SU-DHL-6 (cell line): ENCODE measurements at regions not wholly inside any gene's neighbourhood (a gene's known extent, or its start where the extent isn't known, plus 50 kb on each side); places are given as distances from the start of the nearest gene placed in this dataset.

Experiments used
- H2AFZ ChIP-seq: fragments of 200-600 bp; sonication (generic); 2 replicates; pipeline ENCODE4 v1.6.1; 2014; ENCODE audit warnings: low read depth, mild to moderate bottlenecking, moderate library complexity, mixed read lengths, antibody characterized with exemption, low read length; ENCODE audit not compliant: severe bottlenecking
- H3F3A ChIP-seq: fragments of 200-600 bp; shearing (Covaris generic); 2 replicates; pipeline ENCODE4 v1.6.0; 2016; ENCODE audit warnings: antibody characterized with exemption, mild to moderate bottlenecking; ENCODE audit not compliant: insufficient read depth
- H3K27ac ChIP-seq: fragments of 200-600 bp; sonication (generic); 2 replicates; pipeline ENCODE4 v1.5.1; 2016; ENCODE audit warnings: low read depth, mild to moderate bottlenecking, low read length, moderate library complexity, mixed read lengths
- H3K27me3 ChIP-seq: fragments of 200-600 bp; sonication (generic), shearing (Covaris generic); 2 replicates; pipeline ENCODE4 v1.6.0; 2014; ENCODE audit warnings: mild to moderate bottlenecking, low read length
- H3K36me3 ChIP-seq: fragments of 200-600 bp; sonication (generic); 2 replicates; pipeline ENCODE4 v1.6.1; 2014; ENCODE audit warnings: mild to moderate bottlenecking, low read length, mixed read lengths
- H3K4me2 ChIP-seq: fragments of 300-600, 200-600 bp; shearing (Covaris generic), sonication (generic); 2 replicates; pipeline ENCODE4 v1.6.0; 2014; ENCODE audit warnings: low read length, low read depth, mild to moderate bottlenecking; ENCODE audit not compliant: poor library complexity, severe bottlenecking
- H3K4me3 ChIP-seq: fragments of 200-600 bp; sonication (generic); 2 replicates; pipeline ENCODE4 v1.5.1; 2014; ENCODE audit warnings: antibody characterized with exemption, low read length, mild to moderate bottlenecking, mixed read lengths; ENCODE audit not compliant: insufficient read depth, poor library complexity, severe bottlenecking
- H3K79me2 ChIP-seq: fragments of 200-600 bp; sonication (generic); 2 replicates; pipeline ENCODE4 v1.6.1; 2014; ENCODE audit warnings: mild to moderate bottlenecking, low read length, moderate library complexity; ENCODE audit not compliant: insufficient read depth
- H3K9ac ChIP-seq: fragments of 200-600 bp; sonication (generic); 2 replicates; pipeline ENCODE4 v1.7.0; 2014; ENCODE audit warnings: mild to moderate bottlenecking, low read length
- H3K9me2 ChIP-seq: fragments of 200-600 bp; sonication (generic); replicated peaks from 2 replicates; pipeline ENCODE4 v1.6.1; 2014; ENCODE audit warnings: low read length; ENCODE audit not compliant: insufficient read depth
- H3K9me3 ChIP-seq: fragments of 200-600 bp; sonication (generic); 2 replicates; pipeline ENCODE4 v1.6.1; 2014; ENCODE audit warnings: low read length, mixed read lengths; ENCODE audit not compliant: insufficient read depth
- H4K20me1 ChIP-seq: fragments of 200-600 bp; sonication (generic); 2 replicates; pipeline ENCODE4 v1.6.1; 2014; ENCODE audit warnings: low read depth, mild to moderate bottlenecking, antibody characterized with exemption, low read length, moderate library complexity, mixed read lengths
- EZH2phosphoT487 ChIP-seq: fragments of 200-600 bp; sonication (generic), shearing (Covaris generic); conservative IDR thresholded peaks from 2 replicates; pipeline ENCODE4 v1.6.1; 2018; ENCODE audit warnings: mild to moderate bottlenecking, antibody characterized with exemption, low read length, moderate library complexity, mixed read lengths
- TF ChIP-seq, protein P1 (sequence below): fragments of 200-600 bp; sonication (generic); IDR thresholded peaks from one replicate; pipeline ENCODE4 v1.5.1; 2017; ENCODE audit warnings: antibody characterized with exemption, mild to moderate bottlenecking, low read length, moderate library complexity; ENCODE audit not compliant: insufficient read depth, poor library complexity, severe bottlenecking

DNA sequence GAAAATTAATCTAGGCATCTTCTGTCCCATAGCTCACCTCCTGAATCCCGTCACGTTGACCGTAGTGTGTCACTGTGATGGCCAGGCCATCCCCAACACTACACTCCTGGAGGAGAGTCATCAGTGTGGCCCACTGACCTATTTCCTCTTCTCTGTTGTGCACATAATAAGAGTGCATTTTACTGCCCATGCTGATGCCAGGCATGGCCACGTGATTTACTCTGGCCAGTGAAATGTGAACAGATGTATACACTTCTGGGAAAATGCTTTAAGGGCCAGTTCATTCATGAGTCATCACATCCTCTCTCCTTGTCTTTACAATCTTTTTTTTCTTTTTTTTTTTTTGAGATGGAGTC, 101.9 kb upstream of the PIP4K2A start:
- H3K9me2 ChIP-seq, result no peaks in the 10 kb centered on the region
- no peaks in the 10 kb centered on the region for H3F3A ChIP-seq
- H4K20me1 ChIP-seq, result no peaks in the 10 kb centered on the region
- H3K79me2 ChIP-seq, result no peaks in the 10 kb centered on the region
- TF ChIP-seq, protein P1, sequence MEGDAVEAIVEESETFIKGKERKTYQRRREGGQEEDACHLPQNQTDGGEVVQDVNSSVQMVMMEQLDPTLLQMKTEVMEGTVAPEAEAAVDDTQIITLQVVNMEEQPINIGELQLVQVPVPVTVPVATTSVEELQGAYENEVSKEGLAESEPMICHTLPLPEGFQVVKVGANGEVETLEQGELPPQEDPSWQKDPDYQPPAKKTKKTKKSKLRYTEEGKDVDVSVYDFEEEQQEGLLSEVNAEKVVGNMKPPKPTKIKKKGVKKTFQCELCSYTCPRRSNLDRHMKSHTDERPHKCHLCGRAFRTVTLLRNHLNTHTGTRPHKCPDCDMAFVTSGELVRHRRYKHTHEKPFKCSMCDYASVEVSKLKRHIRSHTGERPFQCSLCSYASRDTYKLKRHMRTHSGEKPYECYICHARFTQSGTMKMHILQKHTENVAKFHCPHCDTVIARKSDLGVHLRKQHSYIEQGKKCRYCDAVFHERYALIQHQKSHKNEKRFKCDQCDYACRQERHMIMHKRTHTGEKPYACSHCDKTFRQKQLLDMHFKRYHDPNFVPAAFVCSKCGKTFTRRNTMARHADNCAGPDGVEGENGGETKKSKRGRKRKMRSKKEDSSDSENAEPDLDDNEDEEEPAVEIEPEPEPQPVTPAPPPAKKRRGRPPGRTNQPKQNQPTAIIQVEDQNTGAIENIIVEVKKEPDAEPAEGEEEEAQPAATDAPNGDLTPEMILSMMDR, result no peak
- TF ChIP-seq EZH2phosphoT487, result no peak
- H3K9ac ChIP-seq, result no peak overlapping the region
- H3K4me3 ChIP-seq, result no peak overlapping the region
- no peak overlapping the region for H3K4me2 ChIP-seq
- H3K27me3 ChIP-seq, result no peaks in the 10 kb centered on the region
- no peak overlapping the region for H2AFZ ChIP-seq
- H3K27ac ChIP-seq, result no peak overlapping the region
- no peaks in the 10 kb centered on the region for H3K36me3 ChIP-seq
- H3K9me3 ChIP-seq, result no peaks in the 10 kb centered on the region

DNA sequence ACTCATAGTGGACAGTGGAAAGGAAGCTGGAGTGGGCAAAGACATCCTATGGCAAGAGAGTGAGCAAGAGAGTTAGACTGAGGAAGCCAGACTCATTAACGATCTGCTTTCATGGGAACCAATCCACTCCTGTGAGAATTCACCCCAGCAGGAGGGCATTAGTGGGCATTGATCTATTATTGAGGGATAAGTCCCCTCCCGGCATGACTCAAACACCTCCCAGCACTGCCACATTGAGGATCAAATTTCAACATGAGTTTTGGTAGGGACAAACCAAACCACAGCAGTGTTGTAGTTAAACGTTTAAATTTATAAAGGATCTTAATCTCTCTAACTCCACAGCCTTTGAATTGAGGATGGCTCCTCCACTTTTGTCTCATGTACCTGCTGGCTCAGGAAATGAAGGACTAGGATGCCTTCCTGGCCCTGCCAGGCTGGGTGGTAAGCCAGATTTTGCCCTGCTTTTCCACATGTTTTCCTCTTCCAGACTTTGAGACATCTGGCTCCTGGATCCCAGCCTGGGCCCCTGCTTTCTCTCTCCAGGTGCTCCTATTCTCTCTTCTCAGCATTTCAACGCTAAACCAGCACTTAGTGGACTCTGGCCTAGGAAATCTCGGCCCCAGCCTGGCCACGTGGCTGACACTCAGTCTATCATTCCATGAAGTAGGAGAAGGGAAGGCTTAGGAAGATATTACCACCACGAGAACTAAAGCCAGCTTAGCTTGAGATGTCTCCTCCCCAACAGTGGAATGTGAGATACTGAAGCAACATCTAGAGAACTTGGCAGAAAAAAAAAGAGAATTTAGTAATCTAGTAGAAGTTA, 96.5 kb upstream of the PIP4K2A start:
- Histone ChIP-seq H3K4me2 (no peak overlapping the region), H4K20me1 (no peaks in the 10 kb centered on the region), H3K4me3 (no peak overlapping the region), H3K27ac (no peak overlapping the region), H3K36me3 (no peaks in the 10 kb centered on the region), H3K9me3 (no peaks in the 10 kb centered on the region; the same call in 1 of the 2 replicates), H3F3A (no peaks in the 10 kb centered on the region), H3K27me3 (no peaks in the 10 kb centered on the region), H3K79me2 (no peaks in the 10 kb centered on the region), H2AFZ (no peak overlapping the region), H3K9ac (no peak overlapping the region), H3K9me2 (no peaks in the 10 kb centered on the region)
- TF ChIP-seq, protein P1, result no peak
- no peak for TF ChIP-seq EZH2phosphoT487

DNA sequence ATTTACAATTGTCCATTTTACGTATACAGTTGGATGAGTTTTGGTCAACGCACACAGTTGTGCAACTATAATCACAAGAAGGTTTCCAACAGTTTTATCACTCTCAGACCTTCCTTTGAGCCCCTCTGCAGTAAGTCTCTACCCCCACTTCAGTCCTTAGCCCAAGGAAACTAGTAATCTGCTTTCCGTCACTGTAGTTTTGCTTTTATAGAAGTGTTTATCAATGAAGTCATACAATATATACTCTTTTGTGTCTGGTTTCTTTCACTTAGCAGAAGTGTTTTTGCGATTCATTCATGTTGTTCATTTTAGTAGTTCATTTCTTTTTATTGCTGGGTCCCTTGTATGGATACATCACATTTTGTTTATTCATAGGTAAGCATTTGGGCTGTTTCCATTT, 92.9 kb upstream of the PIP4K2A start:
- H3K9me3 ChIP-seq, result no peaks in the 10 kb centered on the region; the same call in 1 of the 2 replicates
- no peaks in the 10 kb centered on the region for H3K27me3 ChIP-seq
- no peak overlapping the region for H2AFZ ChIP-seq
- no peak overlapping the region for H3K4me2 ChIP-seq
- H3F3A ChIP-seq, result no peaks in the 10 kb centered on the region
- H3K9ac ChIP-seq, result no peak overlapping the region
- no peaks in the 10 kb centered on the region for H4K20me1 ChIP-seq
- H3K4me3 ChIP-seq, result no peak overlapping the region
- H3K9me2 ChIP-seq, result no peaks in the 10 kb centered on the region
- H3K36me3 ChIP-seq, result no peaks in the 10 kb centered on the region
- H3K79me2 ChIP-seq, result no peaks in the 10 kb centered on the region
- TF ChIP-seq, protein P1, result no peak
- TF ChIP-seq EZH2phosphoT487, result no peak
- no peak overlapping the region for H3K27ac ChIP-seq
